ENCODE measurements at regions not wholly inside any gene's neighbourhood (a gene's known extent, or its start where the extent isn't known, plus 50 kb on each side); places are given as distances from the start of the nearest gene placed in this dataset.

GRCh38 chr4:13036841-13037240 is 447.3 kb downstream of the RAB28 start:
- no peak for TF ChIP-seq POLR2AphosphoS5 (IDR thresholded peaks at IDR 0.05)
- TF ChIP-seq CTCF (IDR thresholded peaks at IDR 0.05) = no peak
